ENCODE measurements at regions not wholly inside any gene's neighbourhood (a gene's known extent, or its start where the extent isn't known, plus 50 kb on each side); places are given as distances from the start of the nearest gene placed in this dataset.
"Not testable (repeated sequence)": the region's sequence is repeated elsewhere in the genome, so short reads cannot be mapped to it uniquely, and the experiment has no call there.

- no peak for ATAC-seq (ENCODE audit: insufficient read depth, low read depth)
- TF ChIP-seq, protein P1, sequence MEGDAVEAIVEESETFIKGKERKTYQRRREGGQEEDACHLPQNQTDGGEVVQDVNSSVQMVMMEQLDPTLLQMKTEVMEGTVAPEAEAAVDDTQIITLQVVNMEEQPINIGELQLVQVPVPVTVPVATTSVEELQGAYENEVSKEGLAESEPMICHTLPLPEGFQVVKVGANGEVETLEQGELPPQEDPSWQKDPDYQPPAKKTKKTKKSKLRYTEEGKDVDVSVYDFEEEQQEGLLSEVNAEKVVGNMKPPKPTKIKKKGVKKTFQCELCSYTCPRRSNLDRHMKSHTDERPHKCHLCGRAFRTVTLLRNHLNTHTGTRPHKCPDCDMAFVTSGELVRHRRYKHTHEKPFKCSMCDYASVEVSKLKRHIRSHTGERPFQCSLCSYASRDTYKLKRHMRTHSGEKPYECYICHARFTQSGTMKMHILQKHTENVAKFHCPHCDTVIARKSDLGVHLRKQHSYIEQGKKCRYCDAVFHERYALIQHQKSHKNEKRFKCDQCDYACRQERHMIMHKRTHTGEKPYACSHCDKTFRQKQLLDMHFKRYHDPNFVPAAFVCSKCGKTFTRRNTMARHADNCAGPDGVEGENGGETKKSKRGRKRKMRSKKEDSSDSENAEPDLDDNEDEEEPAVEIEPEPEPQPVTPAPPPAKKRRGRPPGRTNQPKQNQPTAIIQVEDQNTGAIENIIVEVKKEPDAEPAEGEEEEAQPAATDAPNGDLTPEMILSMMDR (IDR thresholded peaks at IDR 0.05; ENCODE audit: borderline replicate concordance, extremely low read depth, low read length, poor library complexity, severe bottlenecking): no peak
- no peak for TF ChIP-seq EZH2 (IDR thresholded peaks at IDR 0.05; ENCODE audit: borderline replicate concordance, low read depth, low read length, severe bottlenecking)
- no peaks in the 10 kb centered on the region for H3K27me3 ChIP-seq (ENCODE audit: insufficient read depth, low read length, poor library complexity)
- no peak overlapping the region for H3K4me2 ChIP-seq (ENCODE audit: insufficient read depth, low read length)
- no peaks in the 10 kb centered on the region for H3K79me2 ChIP-seq (ENCODE audit: insufficient read depth, low read length)
- no peaks in the 10 kb centered on the region for H3K4me1 ChIP-seq (ENCODE audit: insufficient read depth, low read length)
- no peaks in the 10 kb centered on the region for H3K36me3 ChIP-seq (ENCODE audit: insufficient read depth, low read length)
- H3K27ac ChIP-seq (ENCODE audit: low read length): no peak overlapping the region
- no peak overlapping the region for H2AFZ ChIP-seq (ENCODE audit: low read depth, low read length)
- DNase-seq: no peak
- H3K9ac ChIP-seq (ENCODE audit: low read depth, low read length): no peak overlapping the region
- no peak overlapping the region for H3K4me3 ChIP-seq (ENCODE audit: low read depth in 1 of 2, low read length in 2 of 2)
- H4K20me1 ChIP-seq (ENCODE audit: insufficient read depth, low read length): no peaks in the 10 kb centered on the region
- no peaks in the 10 kb centered on the region for H3K9me3 ChIP-seq (ENCODE audit: insufficient read depth, low read length, severe bottlenecking)
Observed at GRCh38 chr2:117378653-117379052, 435.8 kb upstream of the DDX18 start.

GRCh38 chr2:117379928-117380327, 434.6 kb upstream of the DDX18 start:
- H3K4me1 ChIP-seq (ENCODE audit: insufficient read depth, low read length): no peaks in the 10 kb centered on the region
- no peak overlapping the region for H2AFZ ChIP-seq (ENCODE audit: low read depth, low read length)
- no peak overlapping the region for H3K9ac ChIP-seq (ENCODE audit: low read depth, low read length)
- DNase-seq (no peak), ATAC-seq (ENCODE audit: insufficient read depth, low read depth) (no peak)
- no peaks in the 10 kb centered on the region for H3K9me3 ChIP-seq (ENCODE audit: insufficient read depth, low read length, severe bottlenecking)
- H3K36me3 ChIP-seq (ENCODE audit: insufficient read depth, low read length): no peaks in the 10 kb centered on the region
- H3K4me2 ChIP-seq (ENCODE audit: insufficient read depth, low read length): no peak overlapping the region
- H4K20me1 ChIP-seq (ENCODE audit: insufficient read depth, low read length): no peaks in the 10 kb centered on the region
- TF ChIP-seq, protein P1 (IDR thresholded peaks at IDR 0.05; ENCODE audit: borderline replicate concordance, extremely low read depth, low read length, poor library complexity, severe bottlenecking): no peak
- no peak for TF ChIP-seq EZH2 (IDR thresholded peaks at IDR 0.05; ENCODE audit: borderline replicate concordance, low read depth, low read length, severe bottlenecking)
- no peaks in the 10 kb centered on the region for H3K27me3 ChIP-seq (ENCODE audit: insufficient read depth, low read length, poor library complexity)
- no peaks in the 10 kb centered on the region for H3K79me2 ChIP-seq (ENCODE audit: insufficient read depth, low read length)
- H3K27ac ChIP-seq (ENCODE audit: low read length): no peak overlapping the region
- no peak overlapping the region for H3K4me3 ChIP-seq (ENCODE audit: low read depth in 1 of 2, low read length in 2 of 2)

DNA sequence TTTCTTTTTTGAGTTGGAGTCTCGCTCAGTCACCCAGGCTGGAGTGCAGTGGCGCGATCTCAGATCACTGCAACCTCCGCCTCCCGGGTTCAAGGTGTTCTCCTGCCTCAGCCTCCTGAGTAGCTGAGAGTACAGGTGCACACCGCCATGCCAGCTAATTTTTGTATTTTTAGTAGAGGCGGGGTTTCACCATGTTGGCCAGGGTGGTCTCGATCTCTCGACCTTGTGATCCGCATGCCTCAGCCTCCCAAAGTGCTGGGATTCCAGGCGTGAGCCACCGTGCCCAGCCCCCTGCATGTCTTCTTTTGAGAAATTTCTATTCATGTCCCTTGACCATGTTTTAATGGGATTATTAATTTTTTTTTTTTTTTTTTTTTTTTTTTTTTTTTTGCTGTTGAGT, 430.5 kb upstream of the DDX18 start:
- not testable (repeated sequence) for H3K27ac ChIP-seq (ENCODE audit: low read length); H2AFZ ChIP-seq (ENCODE audit: low read depth, low read length); H3K9me3 ChIP-seq (ENCODE audit: insufficient read depth, low read length, severe bottlenecking); DNase-seq; H3K9ac ChIP-seq (ENCODE audit: low read depth, low read length); ATAC-seq (ENCODE audit: insufficient read depth, low read depth); H3K4me3 ChIP-seq (ENCODE audit: low read depth in 1 of 2, low read length in 2 of 2); H3K4me1 ChIP-seq (ENCODE audit: insufficient read depth, low read length); H4K20me1 ChIP-seq (ENCODE audit: insufficient read depth, low read length); H3K27me3 ChIP-seq (ENCODE audit: insufficient read depth, low read length, poor library complexity); H3K4me2 ChIP-seq (ENCODE audit: insufficient read depth, low read length); H3K79me2 ChIP-seq (ENCODE audit: insufficient read depth, low read length); H3K36me3 ChIP-seq (ENCODE audit: insufficient read depth, low read length)

DNA sequence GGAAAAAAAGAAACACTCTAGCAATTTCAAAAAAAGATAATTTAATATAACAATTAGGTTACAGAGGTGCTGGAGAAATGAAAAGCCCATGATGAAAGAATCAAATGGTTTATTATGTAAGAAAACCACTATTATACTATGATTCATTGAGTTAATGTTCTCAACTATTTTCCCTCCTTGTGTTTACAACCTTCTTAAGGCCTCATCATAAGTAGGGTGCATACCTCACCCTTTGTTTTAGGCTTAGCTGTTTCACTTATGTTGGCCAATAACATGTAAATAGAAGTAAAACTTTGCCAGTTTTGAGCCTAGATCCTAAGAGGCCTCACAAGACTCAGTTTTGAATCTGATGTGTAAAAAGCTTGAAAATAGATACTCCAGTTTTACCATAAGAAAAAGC, 418.3 kb upstream of the DDX18 start:
- no peaks in the 10 kb centered on the region for H3K9me3 ChIP-seq (ENCODE audit: insufficient read depth, low read length, severe bottlenecking)
- H3K27me3 ChIP-seq (ENCODE audit: insufficient read depth, low read length, poor library complexity): no peaks in the 10 kb centered on the region

More for the DNA sequence above, 418.3 kb upstream of the DDX18 start:
- H3K4me2 ChIP-seq (ENCODE audit: insufficient read depth, low read length): no peak overlapping the region
- H2AFZ ChIP-seq (ENCODE audit: low read depth, low read length): no peak overlapping the region
- no peak overlapping the region for H3K27ac ChIP-seq (ENCODE audit: low read length)
- no peak for TF ChIP-seq EZH2 (IDR thresholded peaks at IDR 0.05; ENCODE audit: borderline replicate concordance, low read depth, low read length, severe bottlenecking)
- TF ChIP-seq, protein P1 (IDR thresholded peaks at IDR 0.05; ENCODE audit: borderline replicate concordance, extremely low read depth, low read length, poor library complexity, severe bottlenecking): no peak
- no peaks in the 10 kb centered on the region for H4K20me1 ChIP-seq (ENCODE audit: insufficient read depth, low read length)
- no peaks in the 10 kb centered on the region for H3K4me1 ChIP-seq (ENCODE audit: insufficient read depth, low read length)
- no peak overlapping the region for H3K9ac ChIP-seq (ENCODE audit: low read depth, low read length)
- H3K4me3 ChIP-seq (ENCODE audit: low read depth in 1 of 2, low read length in 2 of 2): no peak overlapping the region
- no peak for ATAC-seq (ENCODE audit: insufficient read depth, low read depth)
- no peaks in the 10 kb centered on the region for H3K36me3 ChIP-seq (ENCODE audit: insufficient read depth, low read length)
- H3K79me2 ChIP-seq (ENCODE audit: insufficient read depth, low read length): no peaks in the 10 kb centered on the region
- no peak for DNase-seq

All from DND-41 (cell line).